ENCODE measurements at regions not wholly inside any gene's neighbourhood (a gene's known extent, or its start where the extent isn't known, plus 50 kb on each side); places are given as distances from the start of the nearest gene placed in this dataset.
A peak's percentile ranks its signal among the peaks of the same experiment; 100 is the strongest.
"Not testable (repeated sequence)": the region's sequence is repeated elsewhere in the genome, so short reads cannot be mapped to it uniquely, and the experiment has no call there.

DNA sequence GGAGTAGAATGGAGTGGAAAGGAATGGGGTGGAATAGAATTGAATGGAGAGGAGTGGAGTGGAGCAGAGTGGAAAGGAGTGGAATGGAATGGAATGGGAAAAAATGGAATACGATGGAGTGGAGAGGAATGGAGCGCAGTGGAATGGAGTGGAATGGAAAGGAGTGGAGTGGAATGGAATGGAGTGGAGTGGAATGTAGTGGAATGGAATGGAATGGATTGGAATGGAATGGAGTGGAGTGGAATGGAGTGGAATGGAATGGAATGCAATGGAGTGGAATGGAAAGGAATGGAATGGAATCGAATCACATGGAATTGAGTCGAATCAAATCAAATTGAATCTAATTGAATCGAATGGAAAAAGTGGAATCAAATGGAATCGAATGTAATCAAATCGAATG lies 1016.1 kb downstream of the CDY1 start:
- TF ChIP-seq, protein P1, sequence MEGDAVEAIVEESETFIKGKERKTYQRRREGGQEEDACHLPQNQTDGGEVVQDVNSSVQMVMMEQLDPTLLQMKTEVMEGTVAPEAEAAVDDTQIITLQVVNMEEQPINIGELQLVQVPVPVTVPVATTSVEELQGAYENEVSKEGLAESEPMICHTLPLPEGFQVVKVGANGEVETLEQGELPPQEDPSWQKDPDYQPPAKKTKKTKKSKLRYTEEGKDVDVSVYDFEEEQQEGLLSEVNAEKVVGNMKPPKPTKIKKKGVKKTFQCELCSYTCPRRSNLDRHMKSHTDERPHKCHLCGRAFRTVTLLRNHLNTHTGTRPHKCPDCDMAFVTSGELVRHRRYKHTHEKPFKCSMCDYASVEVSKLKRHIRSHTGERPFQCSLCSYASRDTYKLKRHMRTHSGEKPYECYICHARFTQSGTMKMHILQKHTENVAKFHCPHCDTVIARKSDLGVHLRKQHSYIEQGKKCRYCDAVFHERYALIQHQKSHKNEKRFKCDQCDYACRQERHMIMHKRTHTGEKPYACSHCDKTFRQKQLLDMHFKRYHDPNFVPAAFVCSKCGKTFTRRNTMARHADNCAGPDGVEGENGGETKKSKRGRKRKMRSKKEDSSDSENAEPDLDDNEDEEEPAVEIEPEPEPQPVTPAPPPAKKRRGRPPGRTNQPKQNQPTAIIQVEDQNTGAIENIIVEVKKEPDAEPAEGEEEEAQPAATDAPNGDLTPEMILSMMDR (IDR thresholded peaks at IDR 0.05), result no peak
- Histone ChIP-seq H3K27ac (no peak overlapping the region), H3K4me3 (no peak overlapping the region), H3K36me3 (no peaks in the 10 kb centered on the region), H3K4me1 (no peaks in the 10 kb centered on the region), H3K9me3 (peaks cover 0 to 25% (median 0%) of the 10 kb centered on the region in 11 donors), H3K27me3 (no peaks in the 10 kb centered on the region)
- intact Hi-C loops (cut with DNase I), result no loop called here
- WGBS, 2 donors, result 75 to 81% methylated on average over 7 of the region's 7 CpGs
- no peak for DNase-seq
- no peak for ATAC-seq

DNA sequence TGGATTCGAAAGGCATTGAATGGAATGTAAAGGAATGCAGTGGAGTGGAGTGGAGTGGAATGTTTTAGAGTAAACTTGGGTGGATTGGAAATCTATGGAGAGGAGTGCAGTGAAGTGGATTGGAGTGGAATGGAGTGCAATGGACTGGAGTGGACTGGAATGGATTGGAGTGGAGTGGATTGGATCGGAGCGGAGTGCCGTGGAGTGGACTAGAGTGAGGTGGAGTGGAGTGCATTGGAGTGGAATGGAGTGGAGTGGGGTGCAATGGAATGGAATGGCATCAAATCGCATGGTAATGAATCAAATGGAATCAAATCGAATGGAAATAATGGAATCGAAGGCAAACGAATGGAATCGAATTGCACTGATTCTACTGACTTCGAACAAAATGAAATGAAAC lies 1023.9 kb downstream of the CDY1 start:
- H3K36me3 ChIP-seq; intact Hi-C loops (cut with DNase I); H3K27me3 ChIP-seq; H3K4me3 ChIP-seq; H3K27ac ChIP-seq; H3K4me1 ChIP-seq; DNase-seq; ATAC-seq: not testable (repeated sequence)
- H3K9me3 ChIP-seq, result peaks cover 0 to 52% (median 7%) of the 10 kb centered on the region in 11 donors
- WGBS, 2 donors, result 75 to 76% methylated on average over 10 of the region's 10 CpGs

DNA sequence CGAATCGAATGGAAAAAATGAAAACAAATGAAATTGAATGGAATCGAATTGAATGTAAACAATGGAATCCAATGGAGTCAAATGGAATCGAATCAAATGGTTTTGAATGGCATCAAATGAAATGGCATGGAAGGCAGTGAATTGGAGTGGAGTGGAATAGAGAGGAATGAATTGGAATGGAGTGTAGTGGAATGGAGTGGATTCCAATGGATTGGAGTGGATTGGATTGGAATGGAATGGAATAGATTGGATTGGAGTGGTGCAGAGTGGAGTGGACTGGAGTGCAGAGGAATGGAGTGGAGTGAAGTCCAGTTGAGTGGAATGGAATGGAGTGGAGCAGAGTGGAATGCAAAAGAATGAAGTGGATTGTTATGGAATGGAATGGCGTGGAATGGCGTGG lies 1026.3 kb downstream of the CDY1 start:
- H3K36me3 ChIP-seq; H3K27ac ChIP-seq; H3K27me3 ChIP-seq; ATAC-seq; H3K4me1 ChIP-seq; intact Hi-C loops (cut with DNase I); H3K4me3 ChIP-seq; DNase-seq: not testable (repeated sequence)
- H3K9me3 ChIP-seq, result peaks cover 0 to 46% (median 9%) of the 10 kb centered on the region in 11 donors
- 77 to 78% methylated on average over 6 of the region's 6 CpGs for WGBS, 2 donors

DNA sequence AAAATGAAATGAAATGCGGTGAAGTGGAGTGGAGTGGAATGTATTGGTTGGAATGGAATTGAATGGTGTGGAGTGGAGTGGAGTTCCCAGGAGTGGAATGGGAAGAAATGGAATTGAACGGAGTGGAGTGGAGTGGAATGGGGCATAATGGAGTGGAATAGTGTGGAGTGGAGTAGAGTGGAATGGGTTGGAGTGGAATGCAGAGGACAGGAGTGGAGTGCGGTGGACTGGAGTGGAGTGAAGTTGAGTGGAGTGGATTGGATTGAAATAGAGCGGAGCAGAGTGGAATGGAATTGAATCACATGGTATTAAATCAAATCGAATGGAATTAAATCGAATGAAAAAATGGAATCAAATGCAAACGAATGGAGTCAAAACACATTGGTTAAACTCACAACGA lies 1042.3 kb downstream of the CDY1 start:
- H3K9me3 ChIP-seq, result peaks cover 0 to 42% (median 2%) of the 10 kb centered on the region in 11 donors
- ATAC-seq; H3K4me1 ChIP-seq; H3K27me3 ChIP-seq; intact Hi-C loops (cut with DNase I); H3K36me3 ChIP-seq; H3K4me3 ChIP-seq; H3K27ac ChIP-seq; DNase-seq: not testable (repeated sequence)
- 60 to 70% methylated on average over 8 of the region's 8 CpGs for WGBS, 2 donors

DNA sequence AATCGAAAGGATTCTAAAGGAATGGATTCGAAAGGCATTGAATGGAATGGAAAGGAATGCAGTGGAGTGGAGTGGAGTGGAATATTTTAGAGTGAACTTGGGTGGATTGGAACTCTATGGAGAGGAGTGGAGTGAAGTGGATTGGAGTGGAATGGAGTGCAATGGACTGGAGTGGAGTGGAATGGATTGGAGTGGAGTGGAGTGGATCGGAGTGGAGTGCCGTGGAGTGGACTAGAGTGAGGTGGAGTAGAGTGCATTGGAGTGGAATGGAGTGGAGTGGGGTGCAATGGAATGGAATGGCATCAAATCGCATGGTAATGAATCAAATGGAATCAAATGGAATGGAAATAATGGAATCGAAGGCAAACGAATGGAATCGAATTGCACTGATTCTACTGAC lies 1044.8 kb downstream of the CDY1 start:
- ATAC-seq; H3K4me1 ChIP-seq; H3K4me3 ChIP-seq; H3K36me3 ChIP-seq; H3K27me3 ChIP-seq; intact Hi-C loops (cut with DNase I); H3K27ac ChIP-seq; DNase-seq: not testable (repeated sequence)
- H3K9me3 ChIP-seq, result peaks cover 0 to 57% (median 15%) of the 10 kb centered on the region in 11 donors
- 71 to 73% methylated on average over 7 to 8 of the region's 8 CpGs for WGBS, 2 donors

DNA sequence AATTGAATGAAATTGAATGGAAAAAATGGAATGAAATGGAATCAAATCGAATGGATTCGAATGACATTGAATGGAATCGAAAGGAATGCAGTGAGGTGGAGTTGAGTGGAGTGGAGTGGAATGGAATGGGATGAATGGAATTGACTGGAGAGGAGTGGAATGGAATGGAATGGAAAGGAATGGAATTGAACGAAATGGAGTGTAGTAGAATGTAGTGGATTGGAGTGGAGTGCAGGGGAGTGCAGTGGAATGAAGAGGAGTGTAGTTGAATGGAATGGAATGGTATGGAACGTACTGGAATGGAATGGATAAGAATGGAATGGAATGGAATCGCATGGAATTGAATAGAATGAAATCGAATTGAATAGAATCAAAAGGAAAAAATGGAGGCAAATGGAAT lies 1047.3 kb downstream of the CDY1 start:
- intact Hi-C loops (cut with DNase I), result not testable (repeated sequence)
- 56 to 60% methylated on average over 7 of the region's 7 CpGs for WGBS, 2 donors

DNA sequence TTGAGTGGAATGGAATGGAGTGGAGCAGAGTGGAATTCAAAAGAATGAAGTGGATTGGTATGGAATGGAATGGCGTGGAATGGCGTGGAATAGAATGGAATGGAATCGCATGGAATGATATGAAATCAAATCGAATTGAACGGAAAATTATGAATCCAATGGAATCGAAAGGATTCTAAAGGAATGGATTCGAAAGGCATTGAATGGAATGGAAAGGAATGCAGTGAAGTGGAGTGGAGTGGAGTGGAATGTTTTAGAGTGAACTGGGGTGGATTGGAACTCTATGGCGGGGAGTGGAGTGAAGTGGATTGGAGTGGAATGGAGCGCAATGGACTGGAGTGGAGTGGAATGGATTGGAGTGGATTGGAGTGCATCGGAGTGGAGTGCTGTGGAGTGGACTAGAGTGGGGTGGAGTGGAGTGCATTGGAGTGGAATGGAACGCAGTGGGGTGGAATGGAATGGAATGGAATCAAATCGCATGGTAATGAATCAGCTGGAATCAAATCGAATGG lies 1048.5 kb downstream of the CDY1 start:
- DNase-seq, result peak; percentile 13 to 41
- not testable (repeated sequence) for H3K27me3 ChIP-seq
- WGBS, 2 donors, result 71 to 74% methylated on average over 13 of the region's 13 CpGs

More for the DNA sequence above, 1047.3 kb downstream of the CDY1 start:
- H3K4me3 ChIP-seq, H3K4me1 ChIP-seq, H3K36me3 ChIP-seq, H3K27ac ChIP-seq, DNase-seq, H3K27me3 ChIP-seq, ATAC-seq: not testable (repeated sequence)
- H3K9me3 ChIP-seq, result peaks cover 0 to 41% (median 15%) of the 10 kb centered on the region in 11 donors

DNA sequence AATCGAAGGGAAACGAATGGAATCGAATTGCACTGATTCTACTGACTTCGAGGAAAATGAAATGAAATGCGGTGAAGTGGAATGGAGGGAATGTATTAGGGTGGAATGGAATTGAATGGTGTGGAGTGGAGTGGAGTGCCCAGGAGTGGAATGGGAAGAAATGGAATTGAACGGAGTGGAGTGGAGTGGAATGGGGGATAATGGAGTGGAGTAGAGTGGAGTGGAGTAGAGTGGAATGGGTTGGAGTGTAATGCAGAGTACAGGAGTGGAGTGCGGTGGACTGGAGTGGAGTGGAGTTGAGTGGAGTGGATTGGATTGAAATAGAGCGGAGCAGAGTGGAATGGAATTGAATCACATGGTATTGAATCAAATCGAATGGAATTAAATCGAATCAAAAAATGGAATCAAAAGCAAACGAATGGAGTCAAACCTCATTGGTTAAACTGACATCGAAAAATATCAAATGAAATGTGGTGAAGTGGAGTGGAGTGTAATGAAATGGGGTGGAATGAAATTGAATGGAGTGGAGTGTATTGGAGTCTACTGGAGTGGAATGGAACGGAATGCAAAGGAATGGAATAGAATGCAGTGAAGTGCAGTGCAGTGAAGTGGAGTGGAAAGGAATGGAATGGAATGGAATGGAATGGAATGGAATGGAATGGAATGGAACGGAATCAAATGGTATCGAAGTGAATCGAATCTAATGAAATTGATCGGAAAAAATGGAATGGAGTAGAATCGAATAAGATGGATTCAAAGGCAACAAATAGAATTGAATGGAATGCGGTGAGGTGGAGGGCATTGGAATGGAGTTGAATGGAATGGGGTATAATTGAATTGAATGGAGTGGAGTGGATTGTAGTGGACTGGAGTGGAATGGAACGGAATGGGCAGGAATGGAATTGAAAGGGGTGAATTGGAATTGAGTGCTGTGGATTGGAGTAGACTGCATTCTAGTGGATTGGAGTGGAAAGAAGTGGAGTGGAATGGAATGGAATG lies 1049.3 kb downstream of the CDY1 start:
- 73 to 78% methylated on average over 20 of the region's 20 CpGs for WGBS, 2 donors
- peak in 1 of 2 donors; percentile 69 for DNase-seq
- H3K9me3 ChIP-seq, result peaks cover 0 to 27% (median 15%) of the 10 kb centered on the region in 11 donors
- H3K36me3 ChIP-seq; H3K27ac ChIP-seq; H3K4me3 ChIP-seq; H3K4me1 ChIP-seq; H3K27me3 ChIP-seq; intact Hi-C loops (cut with DNase I): not testable (repeated sequence)
- ATAC-seq, result peak in 5 of 8 donors; percentile 49 to 78 (median 57)

More for the DNA sequence above, 1048.5 kb downstream of the CDY1 start:
- H3K4me3 ChIP-seq; H3K27ac ChIP-seq; H3K4me1 ChIP-seq; intact Hi-C loops (cut with DNase I); H3K36me3 ChIP-seq: not testable (repeated sequence)
- H3K9me3 ChIP-seq, result peaks cover 0 to 30% (median 15%) of the 10 kb centered on the region in 11 donors
- ATAC-seq, result peak in 5 of 8 donors; percentile 34 to 75 (median 66)
